ENCODE measurements at regions not wholly inside any gene's neighbourhood (a gene's known extent, or its start where the extent isn't known, plus 50 kb on each side); places are given as distances from the start of the nearest gene placed in this dataset.

DNA sequence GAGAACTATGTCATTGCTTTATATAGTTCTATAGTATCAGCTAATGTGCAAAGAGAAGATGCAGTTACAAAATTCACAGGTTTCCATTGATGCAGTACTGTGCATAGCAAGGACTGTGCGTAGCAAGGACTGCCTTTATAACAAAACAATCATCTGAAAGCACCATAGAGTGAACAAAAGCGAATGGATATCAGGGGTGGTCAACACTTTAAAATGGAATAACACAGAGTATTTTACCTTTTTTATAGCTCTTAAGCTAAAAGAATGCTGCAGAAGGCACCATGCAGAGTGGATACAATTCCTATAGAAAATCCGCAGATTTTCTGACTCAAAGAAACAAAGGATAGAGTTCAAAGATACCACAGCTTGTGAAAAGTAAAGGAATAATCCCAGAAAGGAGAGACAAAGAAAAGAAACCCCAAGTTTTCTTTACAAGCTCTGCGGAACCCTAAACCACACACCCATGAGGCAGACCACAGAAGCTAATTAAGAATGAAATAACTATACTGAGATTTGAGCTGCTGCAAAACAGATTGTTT is 229.9 kb upstream of the DTNA start:
- no peak for DNase-seq
- intact Hi-C loops (cut with DNase I), result no loop called here

DNA sequence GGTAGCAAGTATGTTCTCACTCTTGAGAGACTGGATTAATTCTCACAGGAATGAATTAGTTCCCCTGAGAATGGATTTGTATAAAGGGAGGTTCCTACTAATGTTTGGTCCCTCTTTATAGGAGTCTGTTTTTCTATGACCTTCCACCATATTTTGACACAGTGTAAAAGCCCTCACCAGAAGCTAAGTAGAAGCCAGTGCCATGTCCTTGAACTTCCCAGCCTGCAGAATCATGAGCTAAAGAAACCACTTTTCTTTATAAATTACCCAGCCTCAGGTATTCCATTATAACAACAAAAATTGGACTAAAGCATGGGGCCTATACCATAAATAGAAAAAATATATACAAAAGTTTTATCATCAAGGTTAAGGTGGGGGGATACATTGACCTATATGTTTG is 227.9 kb upstream of the DTNA start:
- DNase-seq (no peak), ATAC-seq (no peak)
- Histone ChIP-seq H3K27ac (no peak overlapping the region), H3K4me1 (no peaks in the 10 kb centered on the region), H3K27me3 (ENCODE audit: low read depth) (no peaks in the 10 kb centered on the region), H3K4me3 (no peak overlapping the region), H3K9me3 (no peaks in the 10 kb centered on the region), H3K36me3 (no peaks in the 10 kb centered on the region)
- TF ChIP-seq, protein P1, sequence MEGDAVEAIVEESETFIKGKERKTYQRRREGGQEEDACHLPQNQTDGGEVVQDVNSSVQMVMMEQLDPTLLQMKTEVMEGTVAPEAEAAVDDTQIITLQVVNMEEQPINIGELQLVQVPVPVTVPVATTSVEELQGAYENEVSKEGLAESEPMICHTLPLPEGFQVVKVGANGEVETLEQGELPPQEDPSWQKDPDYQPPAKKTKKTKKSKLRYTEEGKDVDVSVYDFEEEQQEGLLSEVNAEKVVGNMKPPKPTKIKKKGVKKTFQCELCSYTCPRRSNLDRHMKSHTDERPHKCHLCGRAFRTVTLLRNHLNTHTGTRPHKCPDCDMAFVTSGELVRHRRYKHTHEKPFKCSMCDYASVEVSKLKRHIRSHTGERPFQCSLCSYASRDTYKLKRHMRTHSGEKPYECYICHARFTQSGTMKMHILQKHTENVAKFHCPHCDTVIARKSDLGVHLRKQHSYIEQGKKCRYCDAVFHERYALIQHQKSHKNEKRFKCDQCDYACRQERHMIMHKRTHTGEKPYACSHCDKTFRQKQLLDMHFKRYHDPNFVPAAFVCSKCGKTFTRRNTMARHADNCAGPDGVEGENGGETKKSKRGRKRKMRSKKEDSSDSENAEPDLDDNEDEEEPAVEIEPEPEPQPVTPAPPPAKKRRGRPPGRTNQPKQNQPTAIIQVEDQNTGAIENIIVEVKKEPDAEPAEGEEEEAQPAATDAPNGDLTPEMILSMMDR (IDR thresholded peaks at IDR 0.05), result no peak
- intact Hi-C loops (cut with DNase I), result no loop called here

More for the DNA sequence above, 229.9 kb upstream of the DTNA start:
- Histone ChIP-seq H3K36me3 (no peaks in the 10 kb centered on the region), H3K27me3 (ENCODE audit: low read depth) (no peaks in the 10 kb centered on the region), H3K27ac (no peak overlapping the region), H3K9me3 (no peaks in the 10 kb centered on the region), H3K4me1 (no peaks in the 10 kb centered on the region), H3K4me3 (no peak overlapping the region)
- no peak for ATAC-seq
- TF ChIP-seq, protein P1 (IDR thresholded peaks at IDR 0.05), result no peak

DNA sequence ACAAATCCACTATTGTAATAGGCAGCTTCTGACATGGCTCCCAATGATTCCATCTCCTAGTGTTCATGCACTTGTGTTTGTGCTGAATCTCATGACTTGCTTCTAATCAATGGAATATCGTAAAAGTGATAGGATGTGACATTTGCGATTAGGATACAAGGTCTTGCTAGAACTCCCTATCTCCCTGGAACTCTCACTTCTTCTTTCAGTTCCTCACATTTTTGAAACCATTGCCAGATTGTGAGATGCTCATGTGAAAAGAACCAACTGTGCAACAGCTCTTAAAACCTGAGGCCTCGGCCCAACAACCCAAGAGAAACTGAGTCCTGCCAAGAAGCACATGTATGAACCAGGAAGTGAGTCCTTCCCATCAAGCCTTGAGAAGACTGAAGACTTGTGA is 226.9 kb upstream of the DTNA start:
- DNase-seq, result no peak
- Histone ChIP-seq H3K4me1 (no peaks in the 10 kb centered on the region), H3K9me3 (no peaks in the 10 kb centered on the region), H3K36me3 (no peaks in the 10 kb centered on the region), H3K4me3 (no peak overlapping the region), H3K27me3 (ENCODE audit: low read depth) (no peaks in the 10 kb centered on the region), H3K27ac (no peak overlapping the region)
- TF ChIP-seq, protein P1 (IDR thresholded peaks at IDR 0.05), result no peak
- ATAC-seq, result no peak
- intact Hi-C loops (cut with DNase I), result no loop called here

DNA sequence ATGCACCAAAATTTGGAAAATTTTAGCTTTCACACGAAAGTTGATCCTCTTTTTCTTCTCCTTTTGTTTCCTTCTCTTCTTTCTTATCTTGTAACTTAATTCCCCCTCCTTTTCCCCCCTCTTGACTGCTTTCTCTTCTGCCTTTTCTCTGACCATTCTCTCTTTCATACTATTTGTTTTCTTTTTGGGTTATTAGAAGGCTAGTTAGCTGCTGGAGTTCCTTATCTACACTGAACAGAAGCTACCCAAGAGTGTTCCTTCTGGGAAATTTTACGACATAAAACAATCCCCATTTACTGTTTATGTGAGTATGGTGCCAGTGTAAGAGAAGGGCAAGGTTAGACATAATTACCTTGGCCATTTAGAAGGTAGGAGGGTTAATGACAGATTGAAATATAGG is 218.4 kb upstream of the DTNA start:
- intact Hi-C loops (cut with DNase I), result no loop called here
- Histone ChIP-seq H3K27me3 (ENCODE audit: low read depth) (peaks cover 26% of the 10 kb centered on the region), H3K36me3 (no peaks in the 10 kb centered on the region), H3K27ac (no peak overlapping the region), H3K4me3 (no peak overlapping the region), H3K4me1 (no peaks in the 10 kb centered on the region), H3K9me3 (no peaks in the 10 kb centered on the region)
- TF ChIP-seq, protein P1 (IDR thresholded peaks at IDR 0.05), result no peak
- no peak for DNase-seq
- no peak for ATAC-seq

DNA sequence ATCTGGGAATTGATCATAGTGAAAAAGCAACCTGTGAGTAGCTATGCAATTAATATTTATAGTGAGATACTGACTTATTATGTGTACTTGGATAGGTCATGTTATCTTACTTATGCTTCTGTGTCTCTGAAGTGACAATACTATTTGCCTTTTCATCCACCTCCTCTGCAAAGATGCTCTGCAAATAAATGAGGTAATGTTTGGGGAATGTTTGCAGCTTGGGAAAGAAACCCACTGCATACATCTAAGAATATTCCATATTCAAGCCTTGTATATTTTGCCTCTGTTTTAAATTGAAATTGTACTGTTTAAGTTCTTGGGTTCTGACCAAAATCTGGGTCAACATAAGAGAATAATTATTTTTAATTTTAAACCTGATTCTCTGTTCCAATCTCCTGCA is 217.4 kb upstream of the DTNA start:
- DNase-seq, result no peak

More for the DNA sequence above, 217.4 kb upstream of the DTNA start:
- Histone ChIP-seq H3K4me3 (peak overlapping the region; percentile 53), H3K9me3 (no peaks in the 10 kb centered on the region), H3K4me1 (no peaks in the 10 kb centered on the region), H3K27ac (no peak overlapping the region), H3K27me3 (ENCODE audit: low read depth) (peaks cover 26% of the 10 kb centered on the region), H3K36me3 (no peaks in the 10 kb centered on the region)
- ATAC-seq, result no peak
- intact Hi-C loops (cut with DNase I), result no loop called here
- TF ChIP-seq, protein P1 (IDR thresholded peaks at IDR 0.05), result no peak
